KMS-11 (cell line): ENCODE measurements at regions not wholly inside any gene's neighbourhood (a gene's known extent, or its start where the extent isn't known, plus 50 kb on each side); places are given as distances from the start of the nearest gene placed in this dataset.
A peak's percentile ranks its signal among the peaks of the same experiment; 100 is the strongest.
"Not testable (repeated sequence)": the region's sequence is repeated elsewhere in the genome, so short reads cannot be mapped to it uniquely, and the experiment has no call there.

Experiments
- H2AFZ ChIP-seq: fragments of 200-600 bp; sonication (generic); 2 replicates; pipeline ENCODE4 v1.6.1; 2016; ENCODE audit warnings: antibody characterized with exemption, mixed run types, low read depth
- H3K27ac ChIP-seq: fragments of 200-600 bp; sonication (generic); 2 replicates; pipeline ENCODE4 v1.6.1; 2016; ENCODE audit warnings: mild to moderate bottlenecking, mixed run types
- H3K27me3 ChIP-seq: fragments of 200-600 bp; sonication (generic); 2 replicates; pipeline ENCODE4 v1.6.1; 2017; ENCODE audit warnings: mild to moderate bottlenecking, low read depth, mixed run types, moderate library complexity; ENCODE audit not compliant: insufficient read depth
- H3K36me3 ChIP-seq: fragments of 200-600 bp; sonication (generic); 2 replicates; pipeline ENCODE4 v1.6.1; 2017; ENCODE audit warnings: mild to moderate bottlenecking, mixed run types; ENCODE audit not compliant: insufficient read depth
- H3K4me1 ChIP-seq: fragments of 200-600 bp; sonication (generic); 2 replicates; pipeline ENCODE4 v1.6.1; 2016; ENCODE audit warnings: mild to moderate bottlenecking, low read depth, mixed run types; ENCODE audit not compliant: poor library complexity, severe bottlenecking
- H3K4me2 ChIP-seq: fragments of 200-600 bp; sonication (generic); 2 replicates; pipeline ENCODE4 v1.7.0; 2016; ENCODE audit warnings: mild to moderate bottlenecking, mixed run types
- H3K4me3 ChIP-seq: fragments of 200-600 bp; sonication (generic); IDR thresholded peaks from 2 replicates; pipeline ENCODE4 v1.6.1; 2017; ENCODE audit warnings: low read depth, low read length, mixed read lengths; ENCODE audit not compliant: insufficient read depth
- H3K79me2 ChIP-seq: fragments of 200-600 bp; sonication (generic); 2 replicates; pipeline ENCODE4 v1.6.1; 2016; ENCODE audit warnings: low read depth, mixed run types; ENCODE audit not compliant: insufficient read depth
- H3K9ac ChIP-seq: fragments of 200-600 bp; sonication (generic); 2 replicates; pipeline ENCODE4 v1.6.1; 2016; ENCODE audit warnings: mild to moderate bottlenecking, mixed run types
- H4K20me1 ChIP-seq: fragments of 200-600 bp; sonication (generic); 2 replicates; pipeline ENCODE4 v1.6.1; 2016; ENCODE audit warnings: mild to moderate bottlenecking, mixed run types; ENCODE audit not compliant: insufficient read depth
- TF ChIP-seq, protein P1 (sequence below): fragments of 200-600 bp; sonication (generic); conservative IDR thresholded peaks from 2 replicates; pipeline ENCODE4 v1.6.1; 2017; ENCODE audit warnings: low read depth, mild to moderate bottlenecking, antibody characterized with exemption, low read length, moderate library complexity, mixed read lengths

DNA sequence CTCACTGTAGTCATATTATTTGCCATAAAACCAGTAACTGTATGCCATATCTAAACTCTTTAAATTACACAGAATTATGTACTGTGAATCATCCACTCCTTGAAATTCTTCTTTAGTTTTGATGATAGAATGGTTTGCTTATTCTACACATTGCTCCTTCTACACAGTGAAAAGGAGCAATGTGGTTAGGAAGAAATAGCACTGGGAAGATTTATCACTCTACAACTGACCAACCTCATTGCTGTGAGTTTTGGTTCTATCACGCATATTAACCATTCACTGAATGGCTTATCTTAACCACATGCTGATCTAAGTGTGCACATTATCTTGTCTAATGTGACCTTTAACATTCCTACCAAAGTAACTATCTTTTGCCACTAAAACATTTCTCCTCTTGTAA lies 415.7 kb upstream of the NDST4 start:
- Histone ChIP-seq H3K4me1 (no peaks in the 10 kb centered on the region), H3K4me2 (no peak overlapping the region), H3K9ac (no peak overlapping the region), H3K36me3 (no peaks in the 10 kb centered on the region), H4K20me1 (no peaks in the 10 kb centered on the region), H3K27me3 (no peaks in the 10 kb centered on the region), H3K79me2 (no peaks in the 10 kb centered on the region), H3K27ac (no peak overlapping the region), H3K4me3 (no peak overlapping the region), H2AFZ (no peak overlapping the region)
- TF ChIP-seq, protein P1, sequence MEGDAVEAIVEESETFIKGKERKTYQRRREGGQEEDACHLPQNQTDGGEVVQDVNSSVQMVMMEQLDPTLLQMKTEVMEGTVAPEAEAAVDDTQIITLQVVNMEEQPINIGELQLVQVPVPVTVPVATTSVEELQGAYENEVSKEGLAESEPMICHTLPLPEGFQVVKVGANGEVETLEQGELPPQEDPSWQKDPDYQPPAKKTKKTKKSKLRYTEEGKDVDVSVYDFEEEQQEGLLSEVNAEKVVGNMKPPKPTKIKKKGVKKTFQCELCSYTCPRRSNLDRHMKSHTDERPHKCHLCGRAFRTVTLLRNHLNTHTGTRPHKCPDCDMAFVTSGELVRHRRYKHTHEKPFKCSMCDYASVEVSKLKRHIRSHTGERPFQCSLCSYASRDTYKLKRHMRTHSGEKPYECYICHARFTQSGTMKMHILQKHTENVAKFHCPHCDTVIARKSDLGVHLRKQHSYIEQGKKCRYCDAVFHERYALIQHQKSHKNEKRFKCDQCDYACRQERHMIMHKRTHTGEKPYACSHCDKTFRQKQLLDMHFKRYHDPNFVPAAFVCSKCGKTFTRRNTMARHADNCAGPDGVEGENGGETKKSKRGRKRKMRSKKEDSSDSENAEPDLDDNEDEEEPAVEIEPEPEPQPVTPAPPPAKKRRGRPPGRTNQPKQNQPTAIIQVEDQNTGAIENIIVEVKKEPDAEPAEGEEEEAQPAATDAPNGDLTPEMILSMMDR, result no peak

DNA sequence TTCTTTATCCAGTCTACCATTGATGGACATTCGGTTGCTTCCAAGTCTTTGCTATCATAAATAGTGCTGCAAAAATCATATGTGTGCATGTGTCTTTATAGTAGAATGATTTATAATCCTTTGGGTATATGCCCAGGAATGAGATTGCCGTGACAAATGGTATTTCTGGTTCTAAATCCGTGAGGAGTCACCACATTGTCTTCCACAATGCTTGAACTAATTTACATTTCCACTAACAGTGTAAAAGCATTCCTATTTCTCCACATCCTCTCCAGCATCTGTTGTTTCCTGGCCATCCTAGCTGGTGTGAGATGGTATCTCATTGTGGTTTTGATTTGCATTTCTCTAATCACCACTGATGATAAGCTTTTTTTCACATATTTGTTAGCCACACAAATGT lies 406.1 kb upstream of the NDST4 start:
- H3K4me3 ChIP-seq, H3K9ac ChIP-seq, H3K79me2 ChIP-seq, H4K20me1 ChIP-seq, H3K27me3 ChIP-seq, H3K27ac ChIP-seq, H3K36me3 ChIP-seq, H2AFZ ChIP-seq, H3K4me2 ChIP-seq: not testable (repeated sequence)
- peaks cover 18% of the 10 kb centered on the region for H3K4me1 ChIP-seq

GRCh38 chr4:115515772-115516171 lies 402.4 kb upstream of the NDST4 start:
- H3K9ac ChIP-seq, result no peak overlapping the region
- H3K4me3 ChIP-seq, result no peak overlapping the region
- H3K27ac ChIP-seq, result no peak overlapping the region
- H3K4me1 ChIP-seq, result peaks cover 18% of the 10 kb centered on the region
- H3K4me2 ChIP-seq, result peak overlapping the region; percentile 16
- H3K27me3 ChIP-seq, result no peaks in the 10 kb centered on the region
- no peaks in the 10 kb centered on the region for H3K79me2 ChIP-seq
- TF ChIP-seq, protein P1, result no peak
- H4K20me1 ChIP-seq, result no peaks in the 10 kb centered on the region
- no peaks in the 10 kb centered on the region for H3K36me3 ChIP-seq
- no peak overlapping the region for H2AFZ ChIP-seq

DNA sequence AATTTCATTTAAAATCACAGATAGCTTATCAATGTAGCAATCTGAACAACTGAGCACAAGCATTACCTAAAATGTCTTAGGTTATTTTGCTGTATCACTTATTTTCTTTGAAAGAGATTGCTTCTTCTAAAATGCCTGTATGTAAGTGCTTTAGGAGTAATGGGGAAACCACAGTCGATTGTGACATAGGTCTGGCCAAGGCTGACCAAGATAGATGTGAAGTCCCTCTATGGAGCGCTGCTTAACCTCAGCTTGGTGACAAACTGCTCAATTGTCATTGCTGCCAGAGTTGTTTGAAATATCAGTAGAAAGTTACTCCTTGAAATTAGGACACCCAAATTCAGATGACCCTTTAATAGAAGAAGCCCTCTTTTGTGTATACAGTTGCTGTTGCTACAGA lies 401.9 kb upstream of the NDST4 start:
- TF ChIP-seq, protein P1, result no peak

GRCh38 chr4:115514675-115515074 lies 401.3 kb upstream of the NDST4 start:
- TF ChIP-seq, protein P1, result no peak
- Histone ChIP-seq H3K79me2 (no peaks in the 10 kb centered on the region), H3K9ac (no peak overlapping the region), H3K27me3 (no peaks in the 10 kb centered on the region), H3K36me3 (no peaks in the 10 kb centered on the region), H3K4me3 (no peak overlapping the region), H3K4me1 (peaks cover 18% of the 10 kb centered on the region), H3K27ac (no peak overlapping the region), H4K20me1 (no peaks in the 10 kb centered on the region), H3K4me2 (no peak overlapping the region), H2AFZ (no peak overlapping the region)

More for the DNA sequence above, 401.9 kb upstream of the NDST4 start:
- Histone ChIP-seq H3K9ac (no peak overlapping the region), H2AFZ (no peak overlapping the region), H3K27ac (no peak overlapping the region), H3K36me3 (no peaks in the 10 kb centered on the region), H3K4me2 (peak overlapping the region; percentile 16; the same call in 1 of the 2 replicates), H3K27me3 (no peaks in the 10 kb centered on the region), H4K20me1 (no peaks in the 10 kb centered on the region), H3K4me1 (peaks cover 18% of the 10 kb centered on the region), H3K4me3 (no peak overlapping the region), H3K79me2 (no peaks in the 10 kb centered on the region)
